ENCODE measurements at regions not wholly inside any gene's neighbourhood (a gene's known extent, or its start where the extent isn't known, plus 50 kb on each side); places are given as distances from the start of the nearest gene placed in this dataset.

- H3K36me3 ChIP-seq (ENCODE audit: control insufficient read depth in 4 of 4, insufficient read depth in 3 of 4, low read depth in 1 of 4, low read length in 3 of 4): no peaks in the 10 kb centered on the region
- TF ChIP-seq YY1 (IDR thresholded peaks at IDR 0.05) (no peak), EGR1 (IDR thresholded peaks at IDR 0.05; ENCODE audit: low read depth in 2 of 2) (no peak), SP1 (IDR thresholded peaks at IDR 0.05) (no peak)
- no peaks in the 10 kb centered on the region for H3K27me3 ChIP-seq (ENCODE audit: control insufficient read depth in 4 of 4, insufficient read depth in 4 of 4, low read length in 3 of 4)
- H3K9ac ChIP-seq (ENCODE audit: low read depth in 1 of 2, low read length in 2 of 2): no peak overlapping the region
- no peaks in the 10 kb centered on the region for H3K4me1 ChIP-seq (ENCODE audit: control insufficient read depth in 4 of 4, insufficient read depth in 4 of 4, low read length in 3 of 4)
- no peaks in the 10 kb centered on the region for H3K9me3 ChIP-seq (ENCODE audit: control insufficient read depth in 4 of 4, low read length in 3 of 4)
- DNase-seq (ENCODE audit: low spot score): no peak
- 86% methylated on average over 5 of the region's 5 CpGs for WGBS
- no peak overlapping the region for H3K27ac ChIP-seq (ENCODE audit: low read depth in 1 of 2, low read length in 2 of 2)
- H3K4me3 ChIP-seq (ENCODE audit: low read depth in 1 of 3, low read length in 3 of 3): no peak overlapping the region
Observed at GRCh38 chr20:6857927-6858326, 90.4 kb downstream of the BMP2 start.

- WGBS: 71% methylated on average over 2 of the region's 2 CpGs
- Histone ChIP-seq H3K9ac (ENCODE audit: low read depth in 1 of 2, low read length in 2 of 2) (no peak overlapping the region), H3K9me3 (ENCODE audit: control insufficient read depth in 4 of 4, low read length in 3 of 4) (no peaks in the 10 kb centered on the region)
Observed at GRCh38 chr20:6863355-6863754, 95.9 kb downstream of the BMP2 start.

More at GRCh38 chr20:6863355-6863754, 95.9 kb downstream of the BMP2 start:
- Histone ChIP-seq H3K4me1 (ENCODE audit: control insufficient read depth in 4 of 4, insufficient read depth in 4 of 4, low read length in 3 of 4) (no peaks in the 10 kb centered on the region), H3K27ac (ENCODE audit: low read depth in 1 of 2, low read length in 2 of 2) (no peak overlapping the region), H3K4me3 (ENCODE audit: low read depth in 1 of 3, low read length in 3 of 3) (no peak overlapping the region), H3K36me3 (ENCODE audit: control insufficient read depth in 4 of 4, insufficient read depth in 3 of 4, low read depth in 1 of 4, low read length in 3 of 4) (no peaks in the 10 kb centered on the region), H3K27me3 (ENCODE audit: control insufficient read depth in 4 of 4, insufficient read depth in 4 of 4, low read length in 3 of 4) (peaks cover 0 to 7% (median 0%) of the 10 kb centered on the region in 4 donors)
- TF ChIP-seq MAX (IDR thresholded peaks at IDR 0.05) (no peak), FOXA2 (IDR thresholded peaks at IDR 0.05) (no peak), SP1 (IDR thresholded peaks at IDR 0.05) (no peak), RXRA (IDR thresholded peaks at IDR 0.05) (no peak), ZBTB33 (IDR thresholded peaks at IDR 0.05) (no peak), YY1 (IDR thresholded peaks at IDR 0.05) (no peak), ATF3 (IDR thresholded peaks at IDR 0.05) (no peak), REST (IDR thresholded peaks at IDR 0.05) (no peak), HNF4G (IDR thresholded peaks at IDR 0.05) (no peak)
- no peak for DNase-seq (ENCODE audit: low spot score)

Measured in liver (tissue), 7 donors.